Neural cell (in vitro differentiated cells): ENCODE measurements at regions not wholly inside any gene's neighbourhood (a gene's known extent, or its start where the extent isn't known, plus 50 kb on each side); places are given as distances from the start of the nearest gene placed in this dataset.
"Not testable (repeated sequence)": the region's sequence is repeated elsewhere in the genome, so short reads cannot be mapped to it uniquely, and the experiment has no call there.

Source experiments
- H2AFZ ChIP-seq: fragments of 200-600, 300-800 bp; sonication (generic), shearing (Covaris generic); 2 replicates; pipeline ENCODE4 v1.6.0; 2014; ENCODE audit warnings: low read depth, mild to moderate bottlenecking, antibody characterized with exemption, low read length, moderate library complexity
- H3F3A ChIP-seq: fragments of 200-600 bp; shearing (Covaris generic); 2 replicates; pipeline ENCODE4 v1.6.1; 2016; ENCODE audit warnings: mild to moderate bottlenecking, moderate library complexity, mixed read lengths, antibody characterized with exemption, low read length; ENCODE audit not compliant: insufficient read depth, poor library complexity, severe bottlenecking
- H3K27ac ChIP-seq: fragments of 200-600, 300-800 bp; sonication (generic), shearing (Covaris generic); 2 replicates; pipeline ENCODE4 v1.5.1; 2014; ENCODE audit warnings: mild to moderate bottlenecking, low read length, moderate library complexity
- H3K27me3 ChIP-seq: fragments of 300-800, 200-600 bp; sonication (generic), shearing (Covaris generic); 2 replicates; pipeline ENCODE4 v1.6.0; 2014; ENCODE audit warnings: mild to moderate bottlenecking, low read depth, low read length, moderate library complexity; ENCODE audit not compliant: insufficient read depth
- H3K36me3 ChIP-seq: fragments of 300-800, 200-600 bp; sonication (generic), shearing (Covaris generic); 2 replicates; pipeline ENCODE4 v1.5.1; 2014; ENCODE audit warnings: mild to moderate bottlenecking, antibody characterized with exemption, low read length, moderate library complexity; ENCODE audit not compliant: insufficient read depth
- H3K4me2 ChIP-seq: fragments of 300-800, 200-600 bp; sonication (generic), shearing (Covaris generic); 2 replicates; pipeline ENCODE4 v1.6.0; 2014; ENCODE audit warnings: mild to moderate bottlenecking, low read length
- H3K4me3 ChIP-seq: fragments of 300-800, 200-600 bp; sonication (generic), shearing (Covaris generic); 2 replicates; pipeline ENCODE4 v1.5.1; 2014; ENCODE audit warnings: mild to moderate bottlenecking, low read length, moderate library complexity
- H3K79me2 ChIP-seq: fragments of 200-600 bp; shearing (Covaris generic); replicated peaks from 2 replicates; pipeline ENCODE4 v1.6.0; 2014; ENCODE audit warnings: mild to moderate bottlenecking, low read length, moderate library complexity; ENCODE audit not compliant: insufficient read depth
- H3K9ac ChIP-seq: fragments of 300-800, 200-600 bp; sonication (generic), shearing (Covaris generic); 2 replicates; pipeline ENCODE4 v1.6.1; 2016; ENCODE audit warnings: mild to moderate bottlenecking, low read length, mixed read lengths
- H3K9me2 ChIP-seq: fragments of 200-600 bp; shearing (Covaris generic); 2 replicates; pipeline ENCODE4 v1.6.1; 2016; ENCODE audit warnings: mild to moderate bottlenecking, low read length, mixed read lengths; ENCODE audit not compliant: insufficient read depth
- H3K9me3 ChIP-seq: fragments of 200-600, 300-800 bp; sonication (generic), shearing (Covaris generic); 2 replicates; pipeline ENCODE4 v1.6.1; 2016; ENCODE audit warnings: mild to moderate bottlenecking, mixed run types, low read length, moderate library complexity, mixed read lengths
- H4K20me1 ChIP-seq: fragments of 200-600 bp; shearing (Covaris generic); 2 replicates; pipeline ENCODE4 v1.6.1; 2016; ENCODE audit warnings: mild to moderate bottlenecking, mixed run types; ENCODE audit not compliant: insufficient read depth
- EP300 ChIP-seq: fragments of 450-650 bp; conservative IDR thresholded peaks from 2 replicates; pipeline ENCODE4 v1.6.1; 2014; ENCODE audit warnings: antibody characterized with exemption, mild to moderate bottlenecking, moderate library complexity; ENCODE audit not compliant: poor library complexity, severe bottlenecking
- EZH2 ChIP-seq: fragments of 200-600, 300-800 bp; shearing (Covaris generic), sonication (generic); IDR thresholded peaks from 2 replicates; pipeline ENCODE4 v1.6.1; 2014; ENCODE audit warnings: antibody characterized with exemption, low read length, borderline replicate concordance, mild to moderate bottlenecking; ENCODE audit not compliant: insufficient read depth, poor library complexity, severe bottlenecking
- MXI1 ChIP-seq: fragments of 450-650 bp; conservative IDR thresholded peaks from 2 replicates; pipeline ENCODE4 v1.6.1; 2014; ENCODE audit warnings: antibody characterized with exemption, mild to moderate bottlenecking; ENCODE audit not compliant: poor library complexity, severe bottlenecking
- POLR2AphosphoS5 ChIP-seq: IDR thresholded peaks from 2 replicates; pipeline ENCODE4 v1.6.1; 2012
- RAD21 ChIP-seq: fragments of 450-650 bp; conservative IDR thresholded peaks from 2 replicates; pipeline ENCODE4 v1.6.1; 2014; ENCODE audit warnings: antibody characterized with exemption, mild to moderate bottlenecking, moderate library complexity
- SMC3 ChIP-seq: fragments of 450-650 bp; conservative IDR thresholded peaks from 2 replicates; pipeline ENCODE4 v1.6.1; 2014; ENCODE audit warnings: antibody characterized with exemption, mild to moderate bottlenecking, moderate library complexity; ENCODE audit not compliant: poor library complexity
- TAF1 ChIP-seq: IDR thresholded peaks from 2 replicates; pipeline ENCODE4 v1.6.1; 2012; ENCODE audit warnings: low read depth
- TF ChIP-seq, protein P1 (sequence below): IDR thresholded peaks from 2 replicates; pipeline ENCODE4 v1.6.1; 2012; ENCODE audit warnings: borderline replicate concordance
- TF ChIP-seq, protein P2 (sequence below): fragments of 450-650 bp; IDR thresholded peaks from 2 replicates; pipeline ENCODE4 v1.5.1; 2014; ENCODE audit warnings: antibody characterized with exemption, mild to moderate bottlenecking, moderate library complexity; ENCODE audit not compliant: poor library complexity, severe bottlenecking

DNA sequence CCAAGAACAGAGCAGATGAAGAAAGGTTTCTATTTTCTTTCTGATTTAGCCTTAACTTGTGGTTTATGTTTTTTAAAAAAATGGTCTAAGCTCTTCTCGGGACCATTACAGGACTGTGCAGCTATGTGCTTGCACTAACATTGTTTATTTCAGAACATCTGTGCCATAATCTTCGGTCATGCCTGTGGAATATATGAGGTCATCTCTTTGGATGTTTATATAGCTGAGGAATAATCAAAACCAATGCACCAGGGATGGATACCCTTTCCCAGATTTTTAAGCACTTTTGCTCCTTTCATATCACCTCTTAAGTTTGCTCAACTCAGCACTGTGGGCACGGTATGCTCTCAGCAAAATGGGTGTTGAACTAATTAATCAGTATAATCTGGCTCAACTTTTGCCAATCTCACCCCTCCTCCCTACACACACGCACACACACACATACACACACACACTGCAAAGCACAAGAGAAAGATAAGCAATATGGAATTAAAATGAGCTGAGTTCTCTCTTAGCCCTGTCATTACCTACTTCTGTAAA lies 268.5 kb upstream of the TMC3 start:
- no peaks in the 10 kb centered on the region for H3K9me2 ChIP-seq
- no peaks in the 10 kb centered on the region for H3K9me3 ChIP-seq
- TF ChIP-seq, protein P1, sequence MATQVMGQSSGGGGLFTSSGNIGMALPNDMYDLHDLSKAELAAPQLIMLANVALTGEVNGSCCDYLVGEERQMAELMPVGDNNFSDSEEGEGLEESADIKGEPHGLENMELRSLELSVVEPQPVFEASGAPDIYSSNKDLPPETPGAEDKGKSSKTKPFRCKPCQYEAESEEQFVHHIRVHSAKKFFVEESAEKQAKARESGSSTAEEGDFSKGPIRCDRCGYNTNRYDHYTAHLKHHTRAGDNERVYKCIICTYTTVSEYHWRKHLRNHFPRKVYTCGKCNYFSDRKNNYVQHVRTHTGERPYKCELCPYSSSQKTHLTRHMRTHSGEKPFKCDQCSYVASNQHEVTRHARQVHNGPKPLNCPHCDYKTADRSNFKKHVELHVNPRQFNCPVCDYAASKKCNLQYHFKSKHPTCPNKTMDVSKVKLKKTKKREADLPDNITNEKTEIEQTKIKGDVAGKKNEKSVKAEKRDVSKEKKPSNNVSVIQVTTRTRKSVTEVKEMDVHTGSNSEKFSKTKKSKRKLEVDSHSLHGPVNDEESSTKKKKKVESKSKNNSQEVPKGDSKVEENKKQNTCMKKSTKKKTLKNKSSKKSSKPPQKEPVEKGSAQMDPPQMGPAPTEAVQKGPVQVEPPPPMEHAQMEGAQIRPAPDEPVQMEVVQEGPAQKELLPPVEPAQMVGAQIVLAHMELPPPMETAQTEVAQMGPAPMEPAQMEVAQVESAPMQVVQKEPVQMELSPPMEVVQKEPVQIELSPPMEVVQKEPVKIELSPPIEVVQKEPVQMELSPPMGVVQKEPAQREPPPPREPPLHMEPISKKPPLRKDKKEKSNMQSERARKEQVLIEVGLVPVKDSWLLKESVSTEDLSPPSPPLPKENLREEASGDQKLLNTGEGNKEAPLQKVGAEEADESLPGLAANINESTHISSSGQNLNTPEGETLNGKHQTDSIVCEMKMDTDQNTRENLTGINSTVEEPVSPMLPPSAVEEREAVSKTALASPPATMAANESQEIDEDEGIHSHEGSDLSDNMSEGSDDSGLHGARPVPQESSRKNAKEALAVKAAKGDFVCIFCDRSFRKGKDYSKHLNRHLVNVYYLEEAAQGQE, result no peak
- TF ChIP-seq MXI1, result no peak
- TF ChIP-seq EZH2, result no peak
- no peak for TF ChIP-seq TAF1
- no peak for TF ChIP-seq RAD21
- TF ChIP-seq, protein P2, sequence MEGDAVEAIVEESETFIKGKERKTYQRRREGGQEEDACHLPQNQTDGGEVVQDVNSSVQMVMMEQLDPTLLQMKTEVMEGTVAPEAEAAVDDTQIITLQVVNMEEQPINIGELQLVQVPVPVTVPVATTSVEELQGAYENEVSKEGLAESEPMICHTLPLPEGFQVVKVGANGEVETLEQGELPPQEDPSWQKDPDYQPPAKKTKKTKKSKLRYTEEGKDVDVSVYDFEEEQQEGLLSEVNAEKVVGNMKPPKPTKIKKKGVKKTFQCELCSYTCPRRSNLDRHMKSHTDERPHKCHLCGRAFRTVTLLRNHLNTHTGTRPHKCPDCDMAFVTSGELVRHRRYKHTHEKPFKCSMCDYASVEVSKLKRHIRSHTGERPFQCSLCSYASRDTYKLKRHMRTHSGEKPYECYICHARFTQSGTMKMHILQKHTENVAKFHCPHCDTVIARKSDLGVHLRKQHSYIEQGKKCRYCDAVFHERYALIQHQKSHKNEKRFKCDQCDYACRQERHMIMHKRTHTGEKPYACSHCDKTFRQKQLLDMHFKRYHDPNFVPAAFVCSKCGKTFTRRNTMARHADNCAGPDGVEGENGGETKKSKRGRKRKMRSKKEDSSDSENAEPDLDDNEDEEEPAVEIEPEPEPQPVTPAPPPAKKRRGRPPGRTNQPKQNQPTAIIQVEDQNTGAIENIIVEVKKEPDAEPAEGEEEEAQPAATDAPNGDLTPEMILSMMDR, result no peak
- TF ChIP-seq POLR2AphosphoS5, result no peak
- TF ChIP-seq EP300, result no peak
- no peak for TF ChIP-seq SMC3
- no peaks in the 10 kb centered on the region for H3K27me3 ChIP-seq
- no peak overlapping the region for H3K27ac ChIP-seq
- no peaks in the 10 kb centered on the region for H3F3A ChIP-seq
- no peak overlapping the region for H3K9ac ChIP-seq
- no peaks in the 10 kb centered on the region for H3K79me2 ChIP-seq
- H3K4me2 ChIP-seq, result no peak overlapping the region
- no peak overlapping the region for H2AFZ ChIP-seq
- no peak overlapping the region for H3K4me3 ChIP-seq
- no peaks in the 10 kb centered on the region for H3K36me3 ChIP-seq
- H4K20me1 ChIP-seq, result no peaks in the 10 kb centered on the region

DNA sequence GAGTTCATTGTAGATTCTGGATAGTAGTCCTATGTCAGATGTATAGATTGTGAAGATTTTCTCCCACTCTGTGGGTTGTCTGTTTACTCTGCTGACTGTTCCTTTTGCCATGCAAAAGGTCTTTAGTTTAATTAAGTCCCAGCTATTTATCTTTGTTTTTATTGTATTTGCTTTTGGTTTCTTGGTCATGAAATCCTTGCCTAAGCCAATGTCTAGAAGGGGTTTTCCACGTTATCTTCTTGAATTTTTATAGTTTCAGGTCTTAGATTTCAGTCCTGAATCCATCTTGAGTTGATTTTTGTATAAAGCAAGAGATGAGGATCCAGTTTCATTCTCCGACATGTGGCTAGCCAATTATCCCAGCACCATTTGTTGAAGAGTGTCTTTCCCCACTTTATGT lies 262.1 kb upstream of the TMC3 start:
- H3K9ac ChIP-seq, H3K36me3 ChIP-seq, H3K27ac ChIP-seq, H3K27me3 ChIP-seq, H4K20me1 ChIP-seq, H3K9me3 ChIP-seq, H3K4me2 ChIP-seq, H3K9me2 ChIP-seq, H3K4me3 ChIP-seq, H3F3A ChIP-seq, H3K79me2 ChIP-seq, H2AFZ ChIP-seq: not testable (repeated sequence)

DNA sequence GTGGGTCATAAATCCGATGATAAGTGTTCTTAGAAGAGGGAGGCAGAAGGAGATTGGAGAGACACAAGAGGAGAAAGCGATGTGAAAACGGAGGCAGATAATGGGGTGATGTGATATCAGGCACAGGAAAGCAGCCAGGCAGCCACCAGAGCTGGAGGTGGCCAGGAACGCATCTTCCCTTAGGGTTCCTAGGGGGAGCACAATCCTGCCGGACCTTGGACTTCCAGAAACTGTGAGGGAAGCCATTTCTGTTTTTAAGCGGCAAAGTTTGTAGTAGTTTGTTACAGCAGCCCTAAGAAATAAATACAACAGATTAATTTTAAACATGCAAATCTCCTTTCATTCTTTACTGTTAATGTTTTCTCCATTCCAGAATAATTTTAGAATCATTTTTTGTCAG lies 259.9 kb upstream of the TMC3 start:
- TF ChIP-seq EZH2, result no peak
- no peak for TF ChIP-seq EP300
- TF ChIP-seq MXI1, result no peak

More for the DNA sequence above, 259.9 kb upstream of the TMC3 start:
- no peak overlapping the region for H3K27ac ChIP-seq
- no peaks in the 10 kb centered on the region for H3K9me3 ChIP-seq
- H2AFZ ChIP-seq, result no peak overlapping the region
- no peaks in the 10 kb centered on the region for H3K36me3 ChIP-seq
- H3K9me2 ChIP-seq, result no peaks in the 10 kb centered on the region
- H3F3A ChIP-seq, result no peaks in the 10 kb centered on the region
- no peaks in the 10 kb centered on the region for H3K27me3 ChIP-seq
- H3K9ac ChIP-seq, result no peak overlapping the region
- no peak overlapping the region for H3K4me2 ChIP-seq
- H3K79me2 ChIP-seq, result no peaks in the 10 kb centered on the region
- H3K4me3 ChIP-seq, result no peak overlapping the region
- no peaks in the 10 kb centered on the region for H4K20me1 ChIP-seq
